ENCODE measurements at regions not wholly inside any gene's neighbourhood (a gene's known extent, or its start where the extent isn't known, plus 50 kb on each side); places are given as distances from the start of the nearest gene placed in this dataset.
A peak's percentile ranks its signal among the peaks of the same experiment; 100 is the strongest.

DNA sequence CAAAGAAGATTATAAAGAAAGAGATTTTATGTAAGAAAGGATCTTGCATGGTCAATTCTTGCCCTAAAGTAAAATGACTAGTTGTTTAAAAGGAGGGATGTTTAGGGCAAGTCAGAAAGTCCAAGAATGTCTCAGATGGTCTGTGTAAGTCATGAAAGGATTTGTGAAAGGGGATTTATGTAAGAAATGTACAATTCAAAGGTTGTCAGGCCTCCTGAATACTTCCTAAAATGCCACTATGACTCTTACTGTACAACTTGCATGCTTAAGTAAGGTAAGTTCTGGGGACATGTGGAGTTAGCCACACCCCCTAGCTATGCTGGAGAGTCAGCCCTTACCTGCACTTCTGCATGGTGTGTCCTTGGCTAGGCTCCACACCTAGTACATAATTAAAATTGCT, 328.9 kb upstream of the TGFBR2 start:
- H3K9me3 ChIP-seq: no peaks in the 10 kb centered on the region
- H3K4me3 ChIP-seq (replicated peaks in 1 of 3): no peak overlapping the region
- DNase-seq: no peak
- no peaks in the 10 kb centered on the region for H3K27me3 ChIP-seq
- H3K36me3 ChIP-seq: no peaks in the 10 kb centered on the region
- H3K4me1 ChIP-seq: no peaks in the 10 kb centered on the region
- intact Hi-C loops (cut with DNase I): no loop called here
- no peak overlapping the region for H3K27ac ChIP-seq
- TF ChIP-seq POLR2A (IDR thresholded peaks at IDR 0.05): no peak
- TF ChIP-seq CTCF (IDR thresholded peaks at IDR 0.05): no peak

- 93 to 94% methylated on average over 1 of the region's 1 CpG for whole genome bisulfite sequencing, 2 donors
- no peak for DNase-seq
- H3K27ac ChIP-seq: no peak overlapping the region
- H3K4me1 ChIP-seq: peaks cover 0 to 8% of the 10 kb centered on the region in 2 donors
- no peak for TF ChIP-seq POLR2A (IDR thresholded peaks at IDR 0.05)
- TF ChIP-seq CTCF (IDR thresholded peaks at IDR 0.05): no peak
- intact Hi-C loops (cut with DNase I): no loop called here
- H3K9me3 ChIP-seq: no peaks in the 10 kb centered on the region
- no peaks in the 10 kb centered on the region for H3K27me3 ChIP-seq
- no peak overlapping the region for H3K4me3 ChIP-seq (replicated peaks in 1 of 3)
- no peaks in the 10 kb centered on the region for H3K36me3 ChIP-seq
These were observed 324.9 kb upstream of the TGFBR2 start for GRCh38 chr3:30281526-30281925.

- intact Hi-C loops (cut with DNase I): no loop called here
- Histone ChIP-seq H3K9me3 (no peaks in the 10 kb centered on the region), H3K4me1 (peaks cover 0 to 13% of the 10 kb centered on the region in 2 donors), H3K27ac (no peak overlapping the region), H3K36me3 (no peaks in the 10 kb centered on the region), H3K27me3 (no peaks in the 10 kb centered on the region), H3K4me3 (replicated peaks in 1 of 3) (no peak overlapping the region)
- WGBS, 2 donors: 68 to 75% methylated on average over 3 of the region's 3 CpGs
- no peak for DNase-seq
- TF ChIP-seq CTCF (IDR thresholded peaks at IDR 0.05) (no peak), POLR2A (IDR thresholded peaks at IDR 0.05) (no peak)
These were observed 324.2 kb upstream of the TGFBR2 start for GRCh38 chr3:30282154-30282696.

- Histone ChIP-seq H3K27ac (peak overlapping the region in 2 of 3 donors; percentile 6 to 11), H3K4me3 (replicated peaks in 1 of 3) (no peak overlapping the region), H3K36me3 (no peaks in the 10 kb centered on the region), H3K27me3 (no peaks in the 10 kb centered on the region), H3K9me3 (no peaks in the 10 kb centered on the region), H3K4me1 (peaks cover 0 to 13% of the 10 kb centered on the region in 2 donors)
- WGBS, 2 donors: 81 to 86% methylated on average over 5 of the region's 5 CpGs
- TF ChIP-seq POLR2A (IDR thresholded peaks at IDR 0.05) (no peak), CTCF (IDR thresholded peaks at IDR 0.05) (no peak)
- DNase-seq: no peak
- intact Hi-C loops (cut with DNase I): no loop called here
These were observed 321.0 kb upstream of the TGFBR2 start for GRCh38 chr3:30285188-30286006.

GRCh38 chr3:30286007-30286669, 320.3 kb upstream of the TGFBR2 start:
- peaks cover 0 to 13% of the 10 kb centered on the region in 2 donors for H3K4me1 ChIP-seq
- TF ChIP-seq CTCF (IDR thresholded peaks at IDR 0.05) (no peak), POLR2A (IDR thresholded peaks at IDR 0.05) (no peak)
- intact Hi-C loops (cut with DNase I): no loop called here
- H3K36me3 ChIP-seq: no peaks in the 10 kb centered on the region
- DNase-seq: peak; percentile 58 to 62
- no peaks in the 10 kb centered on the region for H3K27me3 ChIP-seq
- WGBS, 2 donors: 25 to 26% methylated on average over 1 of the region's 1 CpG
- H3K4me3 ChIP-seq (replicated peaks in 1 of 3): no peak overlapping the region
- peak overlapping the region in 1 of 3 donors; percentile 45 for H3K27ac ChIP-seq
- no peaks in the 10 kb centered on the region for H3K9me3 ChIP-seq
